ENCODE measurements at regions not wholly inside any gene's neighbourhood (a gene's known extent, or its start where the extent isn't known, plus 50 kb on each side); places are given as distances from the start of the nearest gene placed in this dataset.

GRCh38 chr15:36370051-36370730 is 209.2 kb upstream of the CDIN1 start:
- no peak overlapping the region for H3K4me3 ChIP-seq (ENCODE audit: low read length)
- no peak for TF ChIP-seq CTCF (conservative IDR thresholded peaks at IDR 0.05; ENCODE audit: low read length)
- no peak for DNase-seq (ENCODE audit: low read depth)

- DNase-seq (ENCODE audit: low read depth): peak; percentile 83
- no peak for TF ChIP-seq CTCF (conservative IDR thresholded peaks at IDR 0.05; ENCODE audit: low read length)
- H3K4me3 ChIP-seq (ENCODE audit: low read length): no peak overlapping the region
These were observed 208.7 kb upstream of the CDIN1 start for GRCh38 chr15:36370731-36371112.

GRCh38 chr15:36371509-36371908 is 207.9 kb upstream of the CDIN1 start:
- H3K4me3 ChIP-seq (ENCODE audit: low read length): no peak overlapping the region
- TF ChIP-seq CTCF (conservative IDR thresholded peaks at IDR 0.05; ENCODE audit: low read length): no peak
- DNase-seq (ENCODE audit: low read depth): no peak

- no peak overlapping the region for H3K4me3 ChIP-seq (ENCODE audit: low read length)
- TF ChIP-seq CTCF (conservative IDR thresholded peaks at IDR 0.05; ENCODE audit: low read length): no peak
- no peak for DNase-seq (ENCODE audit: low read depth)
These were observed 206.5 kb upstream of the CDIN1 start for GRCh38 chr15:36372968-36373367.

GRCh38 chr15:36373550-36373949 is 205.9 kb upstream of the CDIN1 start:
- no peak for TF ChIP-seq CTCF (conservative IDR thresholded peaks at IDR 0.05; ENCODE audit: low read length)
- no peak overlapping the region for H3K4me3 ChIP-seq (ENCODE audit: low read length)
- no peak for DNase-seq (ENCODE audit: low read depth)

- H3K4me3 ChIP-seq (ENCODE audit: low read length): no peak overlapping the region
- no peak for TF ChIP-seq CTCF (conservative IDR thresholded peaks at IDR 0.05; ENCODE audit: low read length)
- DNase-seq (ENCODE audit: low read depth): no peak
These were observed 190.3 kb upstream of the CDIN1 start for GRCh38 chr15:36389107-36389506.

- no peak for TF ChIP-seq CTCF (conservative IDR thresholded peaks at IDR 0.05; ENCODE audit: low read length)
- no peak overlapping the region for H3K4me3 ChIP-seq (ENCODE audit: low read length)
- DNase-seq (ENCODE audit: low read depth): no peak
These were observed 188.9 kb upstream of the CDIN1 start for GRCh38 chr15:36390491-36390890.

Measured in AG10803 (cell line).